HS-27A (cell line): ENCODE measurements at regions not wholly inside any gene's neighbourhood (a gene's known extent, or its start where the extent isn't known, plus 50 kb on each side); places are given as distances from the start of the nearest gene placed in this dataset.

ENCODE experiments used
- DNase-seq: peaks from one replicate; pipeline ENCODE4 v3.0.0-alpha.2; 2012; ENCODE audit warnings: low read depth, missing footprints

DNA sequence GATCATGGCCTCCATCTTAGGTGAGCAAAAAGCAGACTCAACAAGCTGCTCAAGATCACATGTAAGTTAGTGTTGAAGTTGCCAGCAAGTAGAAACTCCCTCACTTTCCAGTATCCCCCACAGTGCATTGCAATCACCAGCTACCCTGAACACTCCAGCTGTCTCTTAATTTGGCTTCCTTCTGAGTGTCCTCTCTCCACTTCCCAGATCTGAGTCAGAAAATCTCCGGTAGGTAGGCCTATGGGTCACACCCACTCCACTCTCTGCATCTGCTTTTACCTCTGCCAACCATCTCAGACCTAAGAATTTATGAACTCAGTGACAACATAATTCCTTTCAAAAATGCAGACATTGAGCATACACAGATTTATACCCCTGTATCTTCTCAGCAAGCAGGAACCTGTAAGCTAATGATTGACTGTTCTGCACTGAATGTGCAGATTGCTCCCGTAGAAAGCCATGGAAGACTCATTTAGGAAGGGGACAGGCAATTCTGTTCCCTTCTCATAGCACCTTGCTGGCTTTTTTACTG lies 656.9 kb downstream of the EPHA4 start:
- no peak for DNase-seq

DNA sequence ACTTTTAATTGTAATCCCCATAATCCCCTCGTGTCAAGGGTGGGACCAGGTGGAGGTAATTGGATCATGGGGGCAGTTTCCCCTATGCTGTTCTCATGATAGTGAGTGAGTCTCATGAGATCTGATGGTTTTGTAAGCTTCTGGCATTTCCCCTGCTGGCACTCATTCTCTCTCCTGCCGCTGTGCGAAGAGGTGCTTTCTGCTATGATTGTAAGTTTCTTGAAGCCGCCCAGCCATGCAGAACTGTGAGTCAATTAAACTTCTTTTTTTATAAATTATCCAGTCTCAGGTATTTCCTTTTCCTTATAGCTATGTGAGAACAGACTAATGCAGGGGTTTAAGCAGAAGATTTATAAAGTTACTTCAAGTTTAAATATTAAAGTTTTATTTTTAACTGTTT lies 655.2 kb downstream of the EPHA4 start:
- DNase-seq = no peak

DNA sequence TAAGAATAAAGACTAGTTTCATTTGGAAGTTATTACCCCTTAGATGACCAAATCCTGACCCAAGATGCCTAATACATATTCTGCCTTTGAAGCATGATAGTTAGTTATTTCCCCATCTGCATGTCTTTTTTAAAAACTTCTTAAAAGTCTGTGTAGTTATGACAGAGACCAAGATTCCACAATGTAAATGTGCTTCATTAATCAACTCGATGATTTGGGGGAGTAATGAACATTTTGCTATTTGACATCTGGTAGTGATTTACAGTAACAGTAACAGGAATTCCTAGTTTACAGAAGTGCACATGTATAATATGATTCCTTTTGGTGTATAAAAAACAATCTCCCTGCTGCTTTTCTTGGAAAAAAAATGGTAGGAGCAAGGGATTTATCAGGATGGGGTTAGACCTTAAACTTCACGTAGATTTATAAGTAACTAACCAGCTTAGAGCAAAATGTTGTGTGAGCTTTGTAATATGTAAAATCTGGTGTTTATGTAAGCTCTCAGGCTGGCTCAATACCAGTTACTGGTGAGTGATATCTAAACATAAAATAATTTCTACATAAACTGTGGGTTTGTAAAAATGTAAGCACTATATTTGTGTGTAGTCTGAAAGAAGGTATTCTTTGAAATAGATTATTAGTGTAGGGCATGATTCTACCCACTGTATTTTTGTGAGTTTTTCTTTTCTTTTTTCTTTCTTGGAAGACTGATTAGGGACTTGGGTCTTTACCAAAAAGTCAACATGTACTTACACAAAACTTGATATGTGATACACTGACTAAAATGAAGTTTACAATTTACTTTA lies 641.6 kb downstream of the EPHA4 start:
- DNase-seq = no peak

DNA sequence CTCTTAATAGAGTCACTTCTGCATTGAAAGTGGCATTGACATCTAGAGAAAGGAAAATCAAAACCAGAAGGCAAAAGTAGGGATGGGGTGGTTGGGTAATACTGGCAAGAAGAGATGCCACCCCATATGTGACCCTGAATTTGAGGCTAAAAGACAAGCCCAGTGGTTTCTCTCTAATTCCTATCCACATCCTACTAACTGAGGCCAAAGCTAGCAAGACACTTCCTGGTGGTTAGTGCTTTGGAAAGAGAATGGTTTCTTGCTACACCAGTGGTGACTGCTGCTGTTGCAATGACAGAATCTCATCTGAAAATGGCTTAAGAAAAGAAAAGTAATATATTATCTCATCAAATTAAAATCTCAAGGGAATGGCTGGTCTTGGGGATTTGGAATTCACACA lies 640.6 kb downstream of the EPHA4 start:
- DNase-seq = no peak

DNA sequence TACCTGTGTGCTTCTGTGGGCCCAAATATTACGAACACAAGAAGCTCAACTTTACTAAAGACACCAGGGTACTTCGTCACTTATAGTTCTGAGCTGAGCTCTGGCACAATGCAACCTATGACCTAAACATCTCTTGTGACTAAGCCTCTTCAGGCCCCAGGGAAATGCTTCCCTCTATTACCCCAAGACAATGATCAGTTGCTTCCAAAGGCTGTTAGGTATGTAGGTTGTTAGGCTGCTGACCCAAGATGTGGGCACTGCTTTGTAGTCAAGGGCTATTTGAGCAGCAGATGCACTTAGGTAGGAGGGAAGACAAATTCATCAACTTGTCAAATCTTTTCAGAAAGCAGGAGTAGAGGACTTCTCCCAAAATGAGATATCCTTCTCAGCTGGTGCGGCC lies 640.1 kb downstream of the EPHA4 start:
- no peak for DNase-seq

DNA sequence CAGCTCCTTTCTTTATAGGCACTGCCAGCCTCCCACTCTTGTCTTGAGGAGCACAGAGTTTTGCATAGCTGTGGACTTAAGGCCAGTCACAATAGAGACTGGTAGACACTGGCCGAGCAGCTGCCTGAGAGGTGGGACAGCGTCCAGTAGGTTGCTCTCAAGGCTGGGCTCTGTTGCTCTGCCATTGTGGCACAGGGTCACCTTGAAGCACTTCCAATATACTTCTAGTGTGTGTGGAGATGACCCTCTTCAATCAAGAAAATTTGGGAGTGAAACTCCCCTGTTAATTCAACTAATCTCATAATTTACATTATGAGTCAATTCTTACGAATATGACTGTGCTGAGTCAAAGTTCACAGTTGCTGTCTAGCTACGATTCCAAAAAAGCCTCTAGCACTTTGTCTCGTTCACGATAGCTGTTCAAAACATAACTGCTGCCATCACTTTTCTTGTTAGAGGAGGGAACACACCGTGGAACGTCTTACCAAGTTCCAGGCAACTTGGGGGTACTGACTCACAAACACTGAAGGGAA lies 636.2 kb downstream of the EPHA4 start:
- DNase-seq = no peak

DNA sequence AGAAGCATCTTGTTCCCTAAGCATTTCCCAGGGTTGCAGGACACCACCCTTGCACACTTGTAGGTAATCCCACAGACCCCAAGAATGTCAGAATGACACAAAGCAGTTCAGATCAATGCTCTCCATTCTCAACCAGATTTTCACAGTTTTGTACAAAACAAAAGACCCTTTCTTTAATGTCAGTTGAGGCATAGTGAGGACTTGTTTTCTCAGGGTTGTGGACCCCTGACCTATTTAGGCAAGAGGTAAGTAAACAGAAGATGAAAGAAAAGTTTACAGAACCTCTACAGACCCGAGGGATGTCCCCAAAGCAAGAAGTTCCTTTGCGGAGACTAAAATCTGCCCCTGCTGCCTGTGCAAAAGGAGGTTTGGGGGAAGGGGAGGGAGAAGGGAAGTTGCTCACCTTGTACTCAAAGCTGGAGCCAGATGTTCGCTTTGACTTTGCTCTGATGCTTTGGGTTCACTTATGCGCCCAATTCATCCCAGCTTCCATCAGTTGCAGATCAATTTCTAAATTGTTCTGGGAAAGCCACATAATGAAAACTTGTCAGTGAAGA lies 635.4 kb downstream of the EPHA4 start:
- DNase-seq = no peak

DNA sequence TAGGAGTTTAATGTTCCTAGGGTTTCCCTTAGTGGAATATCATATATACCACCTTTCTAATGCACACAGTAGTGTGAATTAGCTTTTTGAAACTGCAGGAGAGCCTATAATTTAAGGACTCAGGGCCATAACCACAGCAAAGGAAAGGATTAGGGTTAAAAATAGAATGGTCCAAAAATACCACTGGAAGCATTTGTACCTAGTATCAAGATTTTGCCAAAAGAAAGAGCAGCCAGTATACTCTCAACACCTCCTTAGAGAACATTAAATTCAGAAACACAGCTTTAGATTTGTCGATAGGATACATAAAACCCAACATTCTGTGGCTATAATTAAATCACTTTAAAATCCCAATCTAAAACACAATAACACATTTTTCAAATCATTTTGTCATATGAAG lies 634.9 kb downstream of the EPHA4 start:
- DNase-seq = no peak

DNA sequence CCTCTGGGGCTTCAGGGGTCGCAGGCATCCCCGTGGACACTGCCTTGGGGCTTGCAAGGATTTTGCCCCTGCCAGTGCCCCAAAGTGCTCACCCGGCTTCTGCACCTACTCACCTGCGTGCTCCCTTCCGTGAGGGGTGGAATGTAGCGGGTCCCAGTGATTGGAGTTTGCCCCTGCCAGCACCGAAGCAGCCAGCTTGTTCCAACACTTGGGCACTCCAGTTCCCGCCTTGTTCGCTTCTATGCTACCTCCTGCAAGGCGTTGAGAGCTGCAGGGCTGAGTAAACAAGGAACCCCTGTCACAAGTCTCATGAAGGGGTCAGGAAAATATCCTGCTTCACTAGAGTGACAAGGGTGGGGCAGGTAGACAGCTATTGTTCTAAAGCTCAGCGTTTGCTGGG lies 631.5 kb downstream of the EPHA4 start:
- DNase-seq = no peak

DNA sequence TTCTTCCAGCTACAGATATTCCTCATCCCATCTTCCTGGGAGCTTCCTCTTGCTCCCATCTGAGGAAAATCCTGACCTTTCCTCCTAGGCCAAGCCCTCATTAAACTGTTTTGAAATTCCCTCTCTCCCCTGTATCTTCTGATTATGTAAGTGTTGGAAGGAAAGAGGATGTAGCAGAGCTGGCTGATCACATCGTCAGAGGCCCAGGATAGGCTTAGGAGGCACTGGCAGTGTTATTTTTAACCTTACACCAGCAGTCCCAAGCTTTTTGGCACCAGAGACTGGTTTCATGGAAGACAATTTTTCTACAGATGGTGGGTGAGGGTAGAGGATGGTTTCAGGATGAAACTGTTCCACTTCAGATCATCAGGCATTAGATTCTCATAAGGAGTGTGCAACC lies 630.4 kb downstream of the EPHA4 start:
- no peak for DNase-seq

DNA sequence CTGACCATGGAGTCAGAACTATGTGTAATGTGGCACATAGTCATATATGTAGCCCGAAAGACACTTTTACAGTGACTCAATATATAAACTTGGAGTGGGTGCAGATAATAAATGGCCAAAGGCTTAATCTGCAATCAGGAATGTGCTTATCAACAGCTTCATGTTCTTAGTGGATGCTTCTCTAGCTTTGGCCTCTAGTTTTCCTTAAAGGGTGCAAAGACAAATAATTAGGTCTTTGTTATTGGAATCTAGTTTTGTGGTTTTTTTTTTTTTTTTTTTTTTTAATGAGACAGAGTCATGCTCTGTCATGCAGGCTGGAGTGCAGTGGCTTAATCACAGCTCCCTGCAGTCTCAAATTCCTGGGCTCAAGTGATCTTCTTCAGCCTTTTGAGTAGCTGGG lies 625.6 kb downstream of the EPHA4 start:
- no peak for DNase-seq

DNA sequence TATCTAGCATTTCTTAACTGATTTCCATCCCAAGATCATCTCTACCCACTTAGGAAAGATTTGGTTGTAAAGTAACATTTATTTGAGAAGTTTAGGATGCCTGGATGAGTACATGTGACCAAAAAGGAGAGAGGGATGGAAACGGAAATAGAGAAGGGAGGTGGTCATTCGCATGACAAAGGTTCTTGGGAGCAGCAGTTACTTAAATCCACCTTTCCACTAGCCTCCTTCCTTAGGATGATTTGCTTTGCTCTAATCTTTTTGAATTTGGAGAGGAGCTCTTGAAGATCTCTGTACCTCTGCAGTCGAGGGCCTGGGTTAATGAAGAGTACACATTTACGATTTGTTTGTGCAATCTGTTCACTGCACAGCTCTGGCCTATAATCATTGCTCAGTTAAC lies 623.5 kb downstream of the EPHA4 start:
- no peak for DNase-seq

DNA sequence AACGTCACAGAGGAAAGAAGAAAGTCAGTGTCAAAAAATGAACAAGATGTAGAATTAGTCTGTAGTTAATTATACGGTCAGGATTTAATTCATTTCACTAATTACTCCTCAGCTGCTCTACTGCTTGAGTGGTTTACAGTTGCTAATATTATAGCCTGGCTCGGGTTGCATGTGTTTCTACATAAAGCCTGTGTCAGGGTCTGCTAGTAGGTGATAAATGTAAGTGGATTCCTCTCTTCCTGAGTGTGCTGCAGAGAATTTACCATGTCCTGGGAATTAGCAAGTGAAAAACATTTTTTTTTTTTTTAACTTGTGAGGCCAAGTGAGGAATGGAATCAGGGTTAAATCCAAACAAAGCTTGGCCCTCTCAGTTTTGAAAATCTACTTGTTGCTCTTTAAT lies 622.6 kb downstream of the EPHA4 start:
- DNase-seq = no peak

DNA sequence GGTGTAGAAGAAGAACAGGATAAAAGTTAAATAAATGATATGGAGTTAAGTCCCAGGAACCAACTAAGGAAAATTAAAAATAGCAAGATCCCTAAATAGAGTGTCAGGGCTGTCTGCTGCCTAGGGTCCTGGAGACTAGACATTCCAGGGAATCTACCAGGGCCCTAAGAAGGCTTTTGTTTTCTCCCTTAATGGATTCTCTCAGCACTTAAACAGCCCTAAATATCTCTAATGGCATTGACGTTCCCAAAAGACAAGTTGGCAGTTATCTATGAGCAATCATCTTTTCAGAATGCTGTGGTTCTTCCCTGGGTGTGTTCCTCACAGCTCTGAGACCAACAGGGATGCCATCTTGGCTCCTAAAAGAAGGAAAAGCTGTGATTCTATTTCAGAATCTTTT lies 616.3 kb downstream of the EPHA4 start:
- no peak for DNase-seq

DNA sequence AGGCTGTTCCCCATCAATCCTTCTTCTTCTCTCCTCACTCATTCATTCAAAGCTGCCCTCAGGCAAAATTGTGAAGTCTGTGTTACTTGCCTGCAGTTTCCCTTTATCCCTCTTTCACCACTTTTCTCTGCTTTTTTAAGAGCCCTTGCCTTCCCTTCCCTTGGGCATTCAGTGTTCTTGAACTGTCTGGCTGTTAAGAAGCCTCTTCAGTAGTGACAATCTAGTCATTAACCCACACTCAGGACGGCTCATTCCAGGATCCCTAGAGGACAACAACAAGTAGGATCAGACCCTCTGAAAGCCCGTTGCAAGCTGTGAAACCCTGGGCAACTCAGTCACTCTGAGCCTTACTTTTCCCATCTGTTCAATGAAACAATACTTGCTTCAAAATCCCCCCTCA lies 615.7 kb downstream of the EPHA4 start:
- no peak for DNase-seq

DNA sequence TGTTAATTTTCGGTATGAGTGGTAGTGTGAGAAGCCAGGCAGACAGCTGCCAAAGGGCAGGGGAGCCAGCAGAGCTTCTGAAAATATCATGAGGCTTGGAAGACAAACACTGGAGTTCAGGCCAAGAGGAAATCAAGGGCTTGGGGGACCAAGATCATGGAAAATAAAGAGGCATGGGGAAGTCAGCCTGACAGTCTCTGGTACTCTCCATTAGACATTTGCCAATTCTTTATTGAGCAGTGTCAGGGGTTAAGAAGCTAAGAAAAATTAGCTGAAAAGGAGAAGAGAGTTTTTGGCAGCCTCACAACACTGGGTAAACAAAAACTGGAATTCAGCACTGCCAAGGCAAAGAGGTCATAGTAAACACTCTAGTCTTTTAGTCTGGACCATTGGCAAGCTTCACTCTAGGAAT lies 612.7 kb downstream of the EPHA4 start:
- no peak for DNase-seq

DNA sequence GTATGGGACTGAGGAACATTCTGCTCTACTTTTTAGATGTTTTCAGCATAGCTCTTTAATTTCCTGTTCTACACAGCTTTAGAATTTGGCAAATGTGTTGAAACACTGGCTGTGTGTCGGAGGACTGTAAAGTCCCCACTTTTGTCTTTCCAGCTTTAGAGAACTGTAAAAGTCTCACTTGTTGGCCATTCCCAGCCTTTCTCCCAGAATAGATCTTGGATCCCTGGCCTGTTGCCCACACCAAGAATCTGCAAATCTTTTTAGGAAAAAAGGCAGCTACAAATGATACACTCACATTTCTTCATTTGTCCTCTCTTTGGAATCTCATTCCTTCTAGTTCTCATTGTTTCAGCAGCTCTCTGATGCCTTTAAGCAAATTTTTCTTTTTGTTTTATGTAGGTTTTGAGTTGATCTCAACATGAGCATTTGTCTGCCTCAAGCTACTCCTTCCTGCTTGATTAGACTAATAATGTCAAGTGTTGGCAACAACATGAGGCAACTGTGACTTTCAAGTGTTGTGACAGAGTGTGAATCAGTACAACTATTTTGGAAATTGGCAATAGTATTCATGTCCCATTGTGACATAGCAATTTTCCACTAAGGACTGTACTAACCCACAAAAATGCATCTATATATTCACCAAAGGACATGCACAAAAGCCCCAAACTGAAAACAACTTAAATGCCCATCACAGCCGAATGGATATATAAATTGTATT lies 610.8 kb downstream of the EPHA4 start:
- no peak for DNase-seq

DNA sequence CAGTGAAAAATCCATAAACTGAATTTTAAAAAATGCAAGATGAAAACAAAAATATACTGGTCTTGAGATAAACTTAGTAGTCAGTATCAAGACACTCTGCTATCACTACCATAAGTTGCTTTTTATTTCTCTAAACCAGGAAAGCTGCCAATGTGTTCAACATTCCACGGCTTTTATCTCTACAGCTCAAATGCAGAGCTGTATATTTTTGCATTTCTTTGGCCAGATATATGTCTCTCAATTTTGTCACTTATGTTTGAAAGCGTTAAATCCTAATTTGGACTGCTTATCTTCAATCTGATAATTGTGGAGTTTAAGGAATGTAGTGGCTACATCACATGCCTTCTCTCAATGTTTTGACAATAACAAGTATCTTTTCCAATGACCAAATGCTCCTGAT lies 609.5 kb downstream of the EPHA4 start:
- DNase-seq = no peak

DNA sequence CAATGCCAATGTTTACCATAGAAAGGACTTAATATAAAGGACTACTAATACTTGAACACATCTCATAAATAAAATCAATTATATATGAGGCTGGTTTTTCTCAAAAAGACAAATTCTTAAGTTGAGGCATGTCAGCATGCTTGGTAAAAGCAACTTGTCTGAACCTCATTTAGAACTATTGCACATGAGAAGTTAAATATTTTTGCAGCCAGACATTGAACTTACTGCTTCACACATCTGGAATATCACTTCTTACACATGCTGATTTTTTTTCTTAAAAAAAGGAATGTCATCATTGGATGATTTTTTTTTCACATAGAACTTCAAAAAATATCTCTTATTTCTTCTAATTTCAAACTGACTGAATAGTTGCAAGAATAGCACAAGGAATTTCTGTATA lies 609.0 kb downstream of the EPHA4 start:
- DNase-seq = no peak

DNA sequence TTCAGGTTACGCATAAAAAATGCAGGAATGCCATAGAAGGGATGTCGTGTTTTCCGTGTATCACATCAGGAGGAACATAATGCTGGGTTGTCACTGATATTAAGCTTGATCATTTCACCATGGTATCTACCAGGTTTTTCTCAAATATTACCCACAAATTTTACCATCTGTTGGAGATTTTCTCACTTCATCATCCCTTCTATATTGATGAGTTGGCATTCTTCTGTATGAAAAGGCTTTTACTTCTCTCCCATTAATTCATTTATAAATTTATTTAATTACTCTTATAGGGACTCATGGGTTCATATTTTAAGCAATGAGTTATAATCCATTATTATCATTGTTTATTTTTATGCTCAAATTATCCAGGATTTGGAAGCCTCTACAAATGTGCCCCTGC lies 608.2 kb downstream of the EPHA4 start:
- DNase-seq = no peak

DNA sequence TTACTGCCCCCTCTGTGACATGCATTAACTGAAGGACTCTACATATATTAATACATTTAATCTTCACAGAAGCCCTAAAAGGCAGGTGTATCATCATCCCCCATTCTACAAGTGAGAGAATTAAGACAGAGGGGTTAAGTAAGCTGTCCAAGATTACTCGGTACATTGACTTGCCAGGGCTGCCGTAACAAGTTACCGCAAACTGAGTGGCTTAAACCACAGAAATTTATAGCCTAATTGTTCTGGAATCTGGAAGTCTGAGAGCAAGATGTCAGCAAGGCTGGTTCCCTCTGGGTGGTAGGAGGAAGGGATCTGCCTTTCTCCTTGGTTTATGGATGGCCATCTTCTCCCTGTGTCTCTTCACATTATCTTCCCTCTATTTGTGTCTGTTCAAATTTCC lies 605.5 kb downstream of the EPHA4 start:
- DNase-seq = no peak

DNA sequence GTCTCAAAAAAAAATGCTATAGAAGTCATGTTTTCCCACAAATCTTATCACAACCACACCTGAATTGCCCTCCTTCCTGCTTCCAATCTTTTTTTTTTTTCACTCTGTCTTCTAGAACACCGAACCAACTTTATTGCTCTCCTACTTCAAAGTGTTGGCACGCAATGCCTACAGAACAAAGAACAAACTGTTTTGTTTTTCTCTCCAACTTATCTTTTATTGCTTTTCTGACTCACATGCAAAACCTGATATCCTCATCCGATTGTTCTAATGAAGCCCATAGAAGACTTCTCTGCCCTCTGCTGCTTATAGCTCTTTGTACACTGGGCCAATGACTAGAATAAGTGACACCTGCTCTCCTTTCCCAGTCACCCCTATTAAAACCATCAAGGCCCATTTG lies 602.8 kb downstream of the EPHA4 start:
- no peak for DNase-seq
